OCI-LY1 (cell line): ENCODE measurements at regions not wholly inside any gene's neighbourhood (a gene's known extent, or its start where the extent isn't known, plus 50 kb on each side); places are given as distances from the start of the nearest gene placed in this dataset.

Experiments used
- EZH2 ChIP-seq: fragments of 200-600 bp; sonication (generic), shearing (Covaris generic); IDR thresholded peaks from 2 replicates; pipeline ENCODE4 v1.8.0; 2017; ENCODE audit warnings: borderline replicate concordance, mixed run types, mild to moderate bottlenecking, antibody characterized with exemption, low read length, moderate library complexity, mixed read lengths
- TF ChIP-seq, protein P1 (sequence below): fragments of 200-600 bp; sonication (generic), shearing (Covaris generic); IDR thresholded peaks from 2 replicates; pipeline ENCODE4 v1.5.1; 2017; ENCODE audit warnings: mild to moderate bottlenecking, antibody characterized with exemption, low read length, moderate library complexity, mixed read lengths

DNA sequence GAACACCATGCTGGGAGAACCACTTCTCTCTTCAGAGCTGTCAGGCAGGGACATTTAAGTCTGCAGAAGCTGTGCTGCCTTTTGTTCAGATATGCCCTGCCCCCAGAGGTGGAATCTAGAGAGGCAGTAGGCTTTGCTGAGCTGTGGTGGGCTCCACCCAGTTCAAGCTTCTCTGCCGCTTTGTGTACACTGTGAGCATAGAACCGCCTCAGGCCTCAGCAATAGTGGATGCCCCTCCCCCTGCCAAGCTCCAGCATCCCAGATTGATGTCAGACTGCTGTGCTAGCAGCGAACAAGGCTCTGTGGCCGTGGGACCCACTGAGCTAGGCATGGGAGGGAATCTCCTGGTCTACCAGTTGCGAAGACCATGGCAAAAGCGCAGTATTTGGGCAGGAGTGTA, 121.6 kb downstream of the NFKBIZ start:
- TF ChIP-seq, protein P1, sequence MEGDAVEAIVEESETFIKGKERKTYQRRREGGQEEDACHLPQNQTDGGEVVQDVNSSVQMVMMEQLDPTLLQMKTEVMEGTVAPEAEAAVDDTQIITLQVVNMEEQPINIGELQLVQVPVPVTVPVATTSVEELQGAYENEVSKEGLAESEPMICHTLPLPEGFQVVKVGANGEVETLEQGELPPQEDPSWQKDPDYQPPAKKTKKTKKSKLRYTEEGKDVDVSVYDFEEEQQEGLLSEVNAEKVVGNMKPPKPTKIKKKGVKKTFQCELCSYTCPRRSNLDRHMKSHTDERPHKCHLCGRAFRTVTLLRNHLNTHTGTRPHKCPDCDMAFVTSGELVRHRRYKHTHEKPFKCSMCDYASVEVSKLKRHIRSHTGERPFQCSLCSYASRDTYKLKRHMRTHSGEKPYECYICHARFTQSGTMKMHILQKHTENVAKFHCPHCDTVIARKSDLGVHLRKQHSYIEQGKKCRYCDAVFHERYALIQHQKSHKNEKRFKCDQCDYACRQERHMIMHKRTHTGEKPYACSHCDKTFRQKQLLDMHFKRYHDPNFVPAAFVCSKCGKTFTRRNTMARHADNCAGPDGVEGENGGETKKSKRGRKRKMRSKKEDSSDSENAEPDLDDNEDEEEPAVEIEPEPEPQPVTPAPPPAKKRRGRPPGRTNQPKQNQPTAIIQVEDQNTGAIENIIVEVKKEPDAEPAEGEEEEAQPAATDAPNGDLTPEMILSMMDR, result no peak
- TF ChIP-seq EZH2, result no peak
